NOMO-1 treated with DMSO at 0.1 percent for 48 hours (cell line): ENCODE measurements at regions not wholly inside any gene's neighbourhood (a gene's known extent, or its start where the extent isn't known, plus 50 kb on each side); places are given as distances from the start of the nearest gene placed in this dataset.

Source experiments
- DNase-seq: peaks from one replicate; lab custom pipeline; 2025; ENCODE audit not compliant: unreplicated experiment; lab: John Stamatoyannopoulos, UW

DNA sequence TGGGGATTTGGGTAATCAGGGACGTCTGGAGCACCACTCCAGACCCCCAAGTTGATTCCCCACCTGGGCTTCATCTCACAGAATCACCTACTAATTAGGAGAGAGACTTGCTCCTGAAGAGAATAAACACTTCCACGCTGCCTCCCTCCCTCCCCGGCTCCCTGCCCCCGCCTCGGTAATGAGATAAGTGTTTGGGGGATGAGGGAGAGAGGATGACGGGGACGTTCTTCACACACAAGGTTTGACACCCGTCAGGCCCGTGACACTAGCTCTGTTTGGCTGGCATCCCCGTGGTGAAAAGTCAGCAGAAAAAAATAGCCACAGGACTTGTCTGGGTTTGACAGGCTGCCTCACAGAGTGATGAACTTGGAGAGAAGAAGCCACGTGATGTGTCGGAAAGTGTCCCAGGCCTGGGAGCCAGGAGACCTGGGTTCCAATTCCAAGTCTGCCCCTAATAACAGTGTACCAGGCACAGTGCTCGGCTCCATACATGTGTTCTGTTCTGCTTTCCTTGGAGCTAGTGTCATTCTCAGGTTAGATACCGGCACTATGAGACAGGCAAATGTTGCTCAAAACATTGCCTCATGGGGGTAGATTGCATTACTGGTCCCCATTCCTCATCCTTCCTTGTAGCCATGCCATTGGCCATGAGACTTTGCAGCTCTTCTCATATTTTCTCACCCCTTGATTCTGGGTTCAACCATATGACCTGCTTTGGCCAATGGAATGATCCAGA is 578.0 kb downstream of the BCOR start:
- DNase-seq = no peak

DNA sequence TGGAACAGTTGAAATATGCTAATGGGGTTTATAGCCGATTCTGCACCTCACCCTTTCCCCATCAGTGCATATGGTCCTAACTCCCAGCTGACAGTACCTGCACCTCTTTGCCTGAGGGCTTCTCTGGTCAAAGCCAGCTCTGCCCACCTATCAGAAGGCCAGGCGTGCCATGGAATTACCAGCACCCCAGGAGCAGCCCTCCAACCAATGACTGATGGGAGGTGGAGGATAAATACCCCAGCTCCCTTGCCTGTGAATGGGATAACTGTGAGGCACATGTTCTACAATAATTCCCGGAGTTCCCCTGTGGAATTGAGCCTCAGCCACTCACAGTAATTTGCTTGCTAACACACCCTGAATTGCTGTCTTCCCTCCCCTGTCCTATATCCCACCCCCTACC is 572.0 kb downstream of the BCOR start:
- DNase-seq = no peak

DNA sequence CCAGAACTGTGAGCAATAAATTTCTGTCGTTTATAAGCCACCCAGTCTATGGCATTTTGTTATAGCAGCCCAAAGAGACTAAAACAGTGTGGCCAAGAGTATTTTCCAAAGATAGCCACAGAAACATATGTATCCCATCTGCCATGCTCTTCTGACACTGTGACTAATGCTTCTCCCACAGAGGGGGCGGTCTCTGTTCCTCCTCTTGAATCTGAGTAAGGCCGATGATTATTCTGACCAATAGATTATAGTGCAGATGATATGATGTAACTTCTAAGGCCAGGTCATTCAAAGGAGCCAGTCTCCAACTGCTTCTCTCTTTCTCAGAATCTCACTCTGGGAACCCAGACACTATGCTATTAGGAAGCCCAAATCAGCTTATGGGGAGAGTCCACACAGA is 570.7 kb downstream of the BCOR start:
- DNase-seq = no peak

DNA sequence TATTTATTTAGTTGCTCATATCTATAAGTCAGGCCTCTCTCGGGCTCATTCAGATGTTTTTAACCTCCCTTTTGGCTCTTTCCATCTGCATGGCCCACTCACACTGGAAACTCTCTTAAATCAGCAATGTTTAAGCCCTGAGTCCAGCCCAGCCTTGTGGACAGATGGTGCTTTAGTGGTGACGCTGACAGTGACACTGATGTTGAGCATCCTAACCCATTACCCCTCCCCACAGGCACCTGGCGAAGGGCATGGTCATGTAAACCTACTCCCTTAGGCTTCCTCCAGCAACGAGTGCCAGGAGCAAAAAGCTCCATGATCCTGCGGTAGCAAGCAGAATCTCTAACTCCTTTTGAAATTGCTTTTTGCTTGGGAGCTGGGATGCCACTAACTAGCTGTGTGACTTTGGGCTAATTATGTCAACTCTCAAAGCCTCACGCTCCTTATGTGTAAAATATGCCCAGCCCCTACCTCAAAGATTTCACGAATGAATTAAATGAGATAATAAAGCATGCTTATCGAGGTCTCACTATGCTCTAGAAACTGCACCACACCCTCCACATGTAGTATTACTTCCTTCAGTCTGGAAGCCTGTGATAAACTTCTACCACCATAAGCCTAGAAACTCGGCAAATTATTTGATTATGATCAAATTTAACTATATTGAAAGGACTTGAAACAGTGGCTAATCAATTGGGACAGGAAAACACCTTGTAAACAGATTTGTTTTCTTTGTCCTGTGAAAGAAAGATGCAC is 569.4 kb downstream of the BCOR start:
- no peak for DNase-seq

DNA sequence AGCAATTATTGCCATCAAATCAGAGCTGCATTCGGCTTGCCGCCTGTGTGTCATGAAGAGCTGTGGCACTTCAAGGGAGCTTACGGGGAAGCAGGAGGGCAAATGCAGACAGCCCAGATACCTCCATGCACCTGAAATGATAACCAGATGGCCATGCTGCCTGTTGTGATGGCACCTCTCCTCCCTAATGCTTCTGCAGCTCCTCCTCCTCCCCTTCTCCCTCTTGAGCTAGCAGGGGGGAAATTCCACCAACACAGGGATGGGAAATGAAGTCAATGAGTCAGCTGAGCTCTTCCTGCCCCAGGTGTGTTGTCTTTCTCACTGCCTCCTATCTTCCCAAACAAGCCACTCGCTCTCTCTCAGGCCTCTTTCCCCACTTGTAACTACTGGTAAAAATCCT is 565.0 kb downstream of the BCOR start:
- DNase-seq = no peak

DNA sequence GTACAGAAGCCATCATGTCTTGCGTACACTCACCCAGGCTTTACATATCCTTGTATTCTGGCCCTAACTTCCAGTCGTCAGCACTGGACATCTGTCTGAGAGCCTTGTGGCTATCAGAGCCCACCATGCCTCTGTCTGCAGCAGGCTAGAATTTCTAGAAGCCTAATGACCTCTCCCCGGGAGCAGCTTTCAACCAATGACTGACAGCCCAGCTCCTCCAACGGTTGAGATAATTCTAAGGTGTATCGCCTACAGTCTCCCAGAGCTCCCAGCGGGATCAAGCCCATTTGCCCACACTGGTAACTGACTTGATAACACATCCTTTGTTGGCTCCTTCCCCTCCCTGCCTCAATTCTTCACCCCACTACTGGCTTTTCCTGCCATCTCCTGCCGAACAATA is 562.8 kb downstream of the BCOR start:
- DNase-seq = no peak

DNA sequence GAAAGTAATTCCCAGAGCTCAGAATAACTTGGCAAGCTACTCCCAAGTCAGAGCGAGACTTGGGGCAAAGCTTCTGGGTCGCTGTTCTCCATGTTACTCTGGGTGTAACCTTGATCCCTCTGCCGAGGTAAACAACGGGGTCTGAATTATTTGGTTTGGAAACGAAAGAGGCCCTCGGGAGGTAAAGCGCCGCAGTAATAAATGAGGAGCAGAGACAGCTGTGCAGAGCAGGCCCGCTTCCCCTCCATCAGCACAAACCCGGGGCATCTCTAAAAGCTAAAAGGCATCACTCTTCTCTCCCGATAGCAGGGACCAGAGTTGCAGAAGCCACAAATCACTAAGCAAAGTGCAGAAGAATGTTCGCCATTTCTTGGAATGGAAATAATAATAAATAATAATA is 561.5 kb downstream of the BCOR start:
- DNase-seq = no peak

DNA sequence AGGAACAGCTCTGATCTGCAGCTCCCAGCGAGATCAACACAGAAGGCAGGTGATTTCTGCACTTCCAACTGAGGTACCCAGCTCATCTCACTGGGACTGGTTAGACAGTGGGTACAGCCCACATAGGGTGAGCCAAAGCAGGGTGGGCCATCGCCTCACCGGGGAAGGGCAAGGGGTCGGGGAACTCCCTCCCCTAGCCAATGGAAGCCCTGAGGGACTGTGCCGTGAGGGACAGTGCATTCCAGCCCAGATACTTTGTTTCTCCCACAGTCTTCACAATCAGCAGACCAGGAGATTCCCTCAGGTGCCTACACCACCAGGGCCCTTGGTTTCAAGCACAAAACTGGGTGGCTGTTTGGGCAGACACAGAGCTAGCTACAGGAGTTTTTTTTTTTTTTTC is 555.9 kb downstream of the BCOR start:
- DNase-seq = no peak

DNA sequence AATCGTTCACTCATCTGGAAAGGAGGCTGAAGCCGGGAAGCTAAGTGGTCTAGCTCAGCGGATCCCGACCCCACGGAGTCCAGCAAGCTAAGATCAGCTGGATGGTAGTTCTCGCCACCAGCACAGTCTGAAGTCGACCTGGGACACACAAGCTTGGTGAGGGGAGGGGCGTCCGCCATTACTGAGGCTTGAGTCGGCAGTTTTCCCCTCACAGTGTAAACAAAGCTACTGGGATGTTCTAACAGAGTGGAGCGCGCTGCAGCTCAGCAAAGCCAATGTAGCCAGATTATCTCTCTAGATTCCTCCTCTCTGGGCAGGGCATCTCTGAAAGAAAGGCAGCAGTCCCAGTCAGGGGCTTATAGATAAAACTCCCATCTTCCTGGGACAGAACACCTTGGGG is 555.4 kb downstream of the BCOR start:
- no peak for DNase-seq

DNA sequence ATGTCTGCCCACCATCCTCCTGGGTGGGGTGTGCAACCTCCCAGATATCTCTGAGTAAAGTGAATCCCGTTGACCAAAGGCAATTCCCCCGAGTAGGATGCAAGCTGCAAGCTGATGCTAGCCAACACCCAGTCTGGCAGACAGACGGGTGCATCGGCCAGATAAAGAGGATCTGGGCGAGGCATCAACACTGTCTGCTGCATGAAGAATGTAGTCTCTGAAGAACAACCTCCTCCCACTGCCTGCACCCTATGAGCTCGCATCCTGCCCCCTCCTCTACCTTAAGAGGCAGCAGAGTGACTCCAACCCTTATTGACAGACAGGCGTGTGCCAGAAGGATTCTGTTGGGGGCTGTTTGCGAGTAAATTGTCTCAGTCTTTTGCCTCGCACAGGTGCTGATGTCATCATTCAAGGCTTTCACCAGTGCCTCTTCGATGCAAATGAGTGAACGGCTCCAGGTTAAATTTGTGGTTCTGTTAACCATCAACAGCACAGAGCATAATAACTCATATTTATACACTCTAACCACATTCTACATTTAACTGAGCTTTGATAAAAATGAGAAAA is 546.9 kb downstream of the BCOR start:
- no peak for DNase-seq

DNA sequence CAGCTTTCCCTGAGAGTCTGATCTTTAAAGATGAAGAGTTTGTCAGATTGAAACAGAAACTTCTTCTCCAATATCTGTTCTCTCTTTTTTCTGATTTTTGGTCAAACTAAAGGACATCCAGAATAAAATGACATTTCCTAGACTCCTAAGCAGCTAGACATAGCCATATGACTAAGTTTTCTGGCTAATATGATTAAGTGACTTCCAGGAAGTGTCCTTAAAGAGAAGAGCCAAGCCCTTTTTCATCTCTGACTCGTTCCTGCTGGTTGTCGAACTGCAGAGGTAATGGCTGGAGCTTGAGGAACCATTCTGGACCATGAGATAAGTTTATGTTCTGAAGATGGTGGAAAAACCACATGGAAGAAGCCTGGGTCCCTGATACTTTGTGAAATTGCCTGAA is 546.0 kb downstream of the BCOR start:
- DNase-seq = no peak

DNA sequence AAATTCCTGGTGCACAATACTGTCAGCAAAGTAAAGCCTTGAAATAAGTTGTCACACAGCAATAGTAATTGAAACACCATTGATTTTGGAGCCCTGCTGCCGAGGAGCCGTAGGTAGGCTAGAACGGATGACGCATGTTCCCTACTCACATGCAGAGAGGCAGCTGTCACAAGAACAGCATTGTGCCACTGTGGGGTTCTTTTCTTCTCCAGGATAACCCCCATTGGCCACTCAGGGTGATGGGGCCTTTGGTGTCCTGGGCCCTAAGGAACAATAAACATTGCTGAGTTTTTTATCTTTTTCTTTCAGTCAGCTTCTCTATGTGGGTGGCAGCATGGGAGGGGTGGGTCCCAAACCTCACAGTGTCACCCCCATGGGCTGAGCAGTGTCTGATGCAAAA is 542.3 kb downstream of the BCOR start:
- no peak for DNase-seq

DNA sequence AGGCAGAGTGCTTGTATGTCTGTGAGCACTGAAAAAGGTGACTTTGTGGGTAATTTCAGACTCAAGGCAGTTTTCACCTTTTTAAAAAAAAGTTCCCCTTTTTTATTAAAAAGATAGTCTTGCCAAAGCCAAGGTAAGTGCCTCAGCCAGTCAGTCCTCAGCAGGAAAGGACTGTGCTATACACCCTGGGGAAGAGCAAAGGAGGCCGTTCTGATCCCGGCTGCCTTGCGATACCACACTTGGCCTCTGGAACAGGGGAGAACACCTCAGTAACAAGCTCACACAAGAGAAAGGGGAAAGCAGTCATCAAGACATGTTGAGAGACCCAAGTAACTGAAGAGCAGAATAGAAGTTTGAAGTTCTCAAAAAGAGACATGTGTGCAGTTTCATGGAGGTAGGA is 541.7 kb downstream of the BCOR start:
- no peak for DNase-seq

DNA sequence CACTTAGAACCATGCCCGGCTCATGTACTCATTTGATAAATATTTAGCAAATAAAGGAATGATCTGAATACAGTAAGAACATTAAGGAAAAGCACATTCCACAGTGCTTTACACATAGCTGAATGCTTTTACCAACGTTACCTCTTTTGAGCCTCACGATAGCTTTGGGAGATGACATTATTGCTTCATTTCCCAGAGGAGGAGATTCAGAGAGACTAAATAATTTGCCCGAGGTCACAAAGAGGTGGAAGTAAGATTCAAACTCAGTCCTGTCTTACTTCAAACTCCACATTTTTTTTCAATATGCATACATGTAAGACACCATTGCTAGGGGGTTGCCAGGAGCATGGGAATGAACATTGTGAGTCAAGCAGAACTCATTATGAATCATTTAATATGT is 538.5 kb downstream of the BCOR start:
- DNase-seq = no peak

DNA sequence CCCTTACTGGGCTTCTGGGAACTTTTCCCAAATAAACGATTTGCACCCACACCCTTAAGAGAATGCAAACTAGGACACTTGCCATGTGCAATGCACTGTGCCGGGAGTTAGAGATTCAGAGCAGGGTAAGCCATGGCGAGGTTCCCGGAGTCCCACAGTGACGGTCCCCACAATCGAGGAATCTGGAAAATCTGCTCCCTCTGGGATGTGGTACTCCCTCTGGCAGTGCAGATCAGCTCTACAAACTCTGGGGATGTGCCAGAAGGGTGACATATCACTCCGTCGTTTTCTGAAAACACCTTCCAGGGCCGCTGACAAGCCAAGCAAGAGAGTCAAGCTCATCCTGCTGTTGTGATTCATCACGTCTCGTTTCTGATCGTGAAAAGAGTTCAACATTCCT is 537.5 kb downstream of the BCOR start:
- DNase-seq = no peak

DNA sequence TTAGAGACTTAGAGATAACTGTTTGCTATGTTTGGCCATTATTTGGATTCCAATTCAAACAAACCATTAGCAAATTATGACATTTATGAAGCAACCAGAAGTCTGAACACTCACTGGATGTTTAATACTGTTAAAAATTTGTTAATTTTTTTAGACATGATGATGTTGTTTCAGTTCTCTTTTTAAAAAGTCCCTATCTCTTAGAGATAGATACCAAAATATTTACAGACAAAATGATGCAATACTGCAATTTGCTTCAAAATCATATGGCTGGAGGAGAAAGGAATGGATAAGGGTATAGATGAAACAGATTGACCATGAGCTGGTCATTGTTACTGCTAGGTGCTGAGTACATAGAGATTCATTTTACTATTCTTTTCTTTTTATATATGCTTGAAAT is 534.6 kb downstream of the BCOR start:
- DNase-seq = peak; percentile 66

DNA sequence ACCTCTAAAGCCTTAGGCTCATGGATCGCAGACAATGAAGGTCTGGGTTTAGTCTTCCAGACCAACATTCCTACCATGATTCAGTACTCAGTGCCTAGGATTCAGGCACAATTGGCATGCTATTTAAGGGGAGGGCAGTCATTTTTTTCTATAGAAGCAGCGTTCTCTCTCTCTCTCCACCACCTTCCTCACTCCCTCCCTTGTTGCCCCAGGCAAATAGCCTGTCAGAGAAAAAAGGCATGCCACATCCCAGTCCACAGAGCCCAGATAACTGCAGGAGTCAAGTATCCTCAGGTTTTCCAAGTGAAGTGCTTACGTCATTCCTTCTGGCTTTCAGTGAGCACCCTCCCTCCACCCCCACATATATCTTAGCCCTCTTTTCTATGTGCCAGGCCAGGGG is 533.0 kb downstream of the BCOR start:
- no peak for DNase-seq

DNA sequence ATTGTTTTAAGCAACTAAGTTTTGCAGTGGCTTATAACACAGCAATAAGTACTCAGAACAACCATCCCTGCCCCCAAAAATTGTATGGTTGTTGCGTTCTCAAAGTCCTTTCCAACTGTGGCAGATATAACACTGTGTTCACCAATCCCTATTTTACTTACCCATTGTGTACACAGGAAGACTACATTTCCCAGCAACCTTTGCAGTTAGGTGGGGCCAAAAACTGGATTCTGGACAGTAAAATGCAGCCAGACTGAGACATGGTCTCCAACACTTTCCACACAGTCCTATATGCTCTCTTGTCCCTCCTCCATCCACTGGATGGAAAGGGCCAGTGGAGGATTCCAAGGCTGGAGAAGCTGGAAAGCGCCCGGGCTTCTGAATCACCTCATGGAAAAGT is 523.6 kb downstream of the BCOR start:
- DNase-seq = no peak

DNA sequence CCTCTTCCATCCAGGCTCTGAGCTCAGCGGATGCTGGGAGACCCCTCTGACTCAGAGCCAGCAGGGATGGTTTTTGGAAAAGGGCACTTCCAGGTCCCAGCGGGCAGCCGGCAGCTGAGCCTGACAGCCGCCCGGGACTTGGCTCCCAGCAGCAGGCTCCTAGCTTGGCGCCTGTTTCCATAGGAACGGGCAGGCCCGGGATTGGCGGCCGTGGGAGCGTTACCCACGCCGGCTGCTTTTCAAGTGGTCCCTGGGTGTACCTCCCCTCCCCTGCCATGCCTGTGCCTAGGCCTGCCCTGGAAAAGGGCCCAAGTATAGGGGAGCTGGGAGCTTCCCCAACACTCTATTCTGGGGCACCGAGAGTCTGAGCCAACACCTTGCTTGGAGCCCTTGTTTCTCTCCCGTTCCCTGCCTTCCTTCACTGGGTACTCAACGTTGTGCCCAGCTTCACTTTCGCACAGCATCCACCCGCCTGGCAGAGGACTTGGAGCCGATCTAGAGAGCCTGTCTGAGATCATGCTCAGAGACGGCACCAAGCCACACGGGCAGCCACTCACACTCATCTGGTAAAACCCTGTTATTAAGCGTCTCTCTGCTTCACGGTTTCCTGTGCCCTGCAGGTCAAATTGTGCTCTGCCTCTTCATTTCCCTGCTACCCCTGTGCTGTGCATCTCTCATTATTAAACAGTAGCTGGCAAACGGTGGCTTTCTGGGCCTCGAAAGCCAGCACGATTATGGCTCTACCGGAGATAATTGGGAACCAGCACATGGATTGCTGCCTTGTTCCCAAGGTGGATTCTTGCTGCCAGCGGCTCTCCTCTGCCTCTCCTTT is 521.5 kb downstream of the BCOR start:
- DNase-seq = no peak

DNA sequence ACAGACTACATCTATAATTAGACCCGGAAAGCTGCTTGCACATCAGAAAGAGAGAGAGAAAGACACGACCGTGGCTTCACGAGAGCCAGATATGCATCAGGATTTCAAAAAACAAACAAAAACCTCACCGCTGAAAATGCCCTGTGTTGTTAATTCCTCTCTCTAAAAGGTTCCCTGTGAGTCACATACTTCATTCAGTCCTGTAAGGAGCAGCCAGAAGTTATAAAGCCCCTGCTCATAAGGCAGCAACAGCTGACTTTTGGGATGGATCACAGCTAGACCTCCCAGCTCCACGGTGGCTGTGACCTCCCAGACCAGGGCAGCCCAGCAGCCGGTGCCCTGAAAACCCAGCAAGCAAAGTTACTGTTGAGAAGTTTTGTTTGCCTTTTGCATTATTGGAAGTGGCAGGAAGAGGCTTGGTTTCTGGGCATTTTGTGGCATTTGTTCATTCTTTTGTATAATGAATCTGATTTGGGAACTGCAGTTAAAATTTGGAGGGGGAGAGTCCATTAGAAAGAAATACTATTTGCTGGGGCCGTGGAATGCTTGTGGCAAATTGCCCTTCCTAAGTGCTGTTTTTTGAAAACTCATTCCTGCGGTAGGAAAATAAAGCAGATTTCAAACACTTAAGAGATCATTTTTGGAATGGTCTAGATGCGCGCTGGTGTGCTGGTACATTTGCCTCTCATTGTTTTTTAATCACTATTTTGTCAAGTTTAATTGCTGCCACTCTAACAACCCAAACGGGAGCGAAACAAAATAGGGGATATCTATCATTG is 520.4 kb downstream of the BCOR start:
- no peak for DNase-seq
